Pancreas (tissue), 10 donors: ENCODE measurements at regions not wholly inside any gene's neighbourhood (a gene's known extent, or its start where the extent isn't known, plus 50 kb on each side); places are given as distances from the start of the nearest gene placed in this dataset.

Experiments used
- ATAC-seq, 4 donors: fragments of 200-7000 bp; cut with Tn5 transposase; one replicate each; pipeline versions ENCODE4 v1.8.0 to v1.9.1; 2020; ENCODE audit warnings: mild to moderate bottlenecking in 4 of 4, moderate library complexity in 4 of 4
- DNase-seq, 6 donors: peaks; one replicate each; pipeline ENCODE4 v3.0.0-alpha.2; 2020
- FAIRE-seq: peaks from 2 replicates; lab custom pipeline; 2012; peaks lifted over from hg19 to GRCh38; lab: Jason Lieb, UNC
- H3K27ac ChIP-seq, 4 donors: fragments of 200-600 bp; sonication (generic); 1 replicate in 3 of 4; 2 replicates in 1 of 4; pipeline versions ENCODE4 v1.5.0 to v1.8.0; 2020
- H3K27me3 ChIP-seq, 4 donors: fragments of 200-600 bp; one replicate each; pipeline ENCODE4 v1.8.0; 2021
- H3K36me3 ChIP-seq, 3 donors: fragments of 200-600 bp; sonication (generic) in 1 of 3; one replicate each; pipeline versions ENCODE4 v1.5.0 to v1.8.0; 2020 to 2021
- H3K4me1 ChIP-seq, 3 donors: fragments of 200-600 bp; one replicate each; pipeline ENCODE4 v1.8.0; 2021
- H3K4me3 ChIP-seq, 4 donors: fragments of 200-600 bp; sonication (generic) in 2 of 4; one replicate each; pipeline versions ENCODE4 v1.5.0 to v1.8.0; 2020 to 2021
- H3K9me3 ChIP-seq, 4 donors: fragments of 200-600 bp; one replicate each; pipeline ENCODE4 v1.8.0; 2021
- CTCF ChIP-seq, 4 donors: fragments of 200-600 bp; sonication (generic) in 3 of 4; IDR thresholded peaks; one replicate each; pipeline versions ENCODE4 v1.5.0 to v1.8.0; 2021; ENCODE audit warnings: antibody characterized with exemption in 4 of 4
- WGBS, 2 donors: extraction: QIAGEN DNeasy Blood & Tissue Kit; methylation state at CpG; one replicate each; pipeline ENCODE4 v1.1.7; 2013; 5-methylcytosine and 5-hydroxymethylcytosine counted together
- intact Hi-C, 3 donors: fragments of 100-400 bp; cut with DNase I; formaldehyde crosslinking; loops; one replicate each; pipeline versions ENCODE4 v1.11.1 to v1.14.2; 2022
- donor health status: healthy with polysubstance abuse.
- donor health status: DM: no; HTN: no; CAD: no; lungs with moderate emphysema.
- donor health status: DM: no; HTN: no; CAD: no.
- donor health status: control.
- donor health status: control.
- donor health status: Bipolar disorder and iron deficiency.
- donor health status: DM: yes; HTN: yes; CAD: no.
- donor health status: DM: no; HTN: no; CAD: no.
- donor health status: DM: no; HTN: no; CAD: no.
- donor health status: DM: yes; HTN: yes; CAD: no.

- intact Hi-C loops: no loop called here
- Histone ChIP-seq H3K27ac (no peak overlapping the region), H3K4me3 (no peak overlapping the region), H3K27me3 (no peaks in the 10 kb centered on the region), H3K4me1 (no peaks in the 10 kb centered on the region), H3K36me3 (no peaks in the 10 kb centered on the region), H3K9me3 (no peaks in the 10 kb centered on the region)
- ATAC-seq: peak in 2 of 4 donors; percentile 54 to 56
- FAIRE-seq: no peak
- WGBS, 2 donors: 68 to 76% methylated on average over 3 of the region's 3 CpGs
- no peak for DNase-seq
- no peak for TF ChIP-seq CTCF (IDR thresholded peaks at IDR 0.05)
Measured at GRCh38 chr5:90015584-90016018, 394.0 kb downstream of the CETN3 start.

- ATAC-seq: no peak
- Histone ChIP-seq H3K27ac (no peak overlapping the region), H3K36me3 (no peaks in the 10 kb centered on the region), H3K4me1 (no peaks in the 10 kb centered on the region), H3K4me3 (no peak overlapping the region), H3K9me3 (no peaks in the 10 kb centered on the region), H3K27me3 (no peaks in the 10 kb centered on the region)
- no peak for TF ChIP-seq CTCF (IDR thresholded peaks at IDR 0.05)
- intact Hi-C loops: no loop called here
- no peak for DNase-seq
- FAIRE-seq: no peak
Measured at GRCh38 chr5:90014420-90014819, 395.1 kb downstream of the CETN3 start.

- Histone ChIP-seq H3K9me3 (no peaks in the 10 kb centered on the region), H3K4me1 (no peaks in the 10 kb centered on the region), H3K27me3 (no peaks in the 10 kb centered on the region), H3K36me3 (no peaks in the 10 kb centered on the region), H3K27ac (no peak overlapping the region), H3K4me3 (no peak overlapping the region)
- FAIRE-seq (no peak), ATAC-seq (no peak), DNase-seq (no peak)
- no peak for TF ChIP-seq CTCF (IDR thresholded peaks at IDR 0.05)
- intact Hi-C loops: no loop called here
- 87 to 97% methylated on average over 2 of the region's 2 CpGs for WGBS, 2 donors
Measured at GRCh38 chr5:90000351-90000750, 409.2 kb downstream of the CETN3 start.

- FAIRE-seq (no peak), ATAC-seq (no peak), DNase-seq (no peak)
- WGBS, 2 donors: 44 to 55% methylated on average over 3 of the region's 3 CpGs
- TF ChIP-seq CTCF (IDR thresholded peaks at IDR 0.05): no peak
- H3K4me1 ChIP-seq: no peaks in the 10 kb centered on the region
- H3K27me3 ChIP-seq: no peaks in the 10 kb centered on the region
- H3K4me3 ChIP-seq: no peak overlapping the region
- H3K27ac ChIP-seq: no peak overlapping the region
- H3K36me3 ChIP-seq: no peaks in the 10 kb centered on the region
- H3K9me3 ChIP-seq: no peaks in the 10 kb centered on the region
- intact Hi-C loops: no loop called here
Measured at GRCh38 chr5:89998519-89999305, 410.8 kb downstream of the CETN3 start.

GRCh38 chr5:89996890-89997289, 412.7 kb downstream of the CETN3 start:
- Histone ChIP-seq H3K4me1 (no peaks in the 10 kb centered on the region), H3K36me3 (no peaks in the 10 kb centered on the region), H3K27me3 (no peaks in the 10 kb centered on the region), H3K27ac (no peak overlapping the region), H3K4me3 (no peak overlapping the region), H3K9me3 (no peaks in the 10 kb centered on the region)
- no peak for DNase-seq
- no peak for ATAC-seq
- no peak for TF ChIP-seq CTCF (IDR thresholded peaks at IDR 0.05)
- WGBS, 2 donors: 80 to 89% methylated on average over 5 of the region's 5 CpGs
- no peak for FAIRE-seq
- intact Hi-C loops: no loop called here
